Liver (tissue), 8 donors: ENCODE measurements at regions not wholly inside any gene's neighbourhood (a gene's known extent, or its start where the extent isn't known, plus 50 kb on each side); places are given as distances from the start of the nearest gene placed in this dataset.

ENCODE experiments used
- DNase-seq: peaks from one replicate; pipeline ENCODE4 v3.0.0-alpha.2; 2017; ENCODE audit warnings: low spot score
- H3K27ac ChIP-seq, 2 donors: one replicate each; pipeline ENCODE4 v1.7.0; 2013; ENCODE audit warnings: inconsistent platforms in 2 of 2, low read length in 2 of 2, control low read depth in 1 of 2, low read depth in 1 of 2, mild to moderate bottlenecking in 1 of 2
- H3K27me3 ChIP-seq, 4 donors: one replicate each; pipeline versions ENCODE4 v1.6.1 to v1.7.0; 2013; ENCODE audit warnings: low read length in 3 of 4, inconsistent platforms in 1 of 4, mild to moderate bottlenecking in 1 of 4, moderate library complexity in 1 of 4; ENCODE audit not compliant: control insufficient read depth in 4 of 4, insufficient read depth in 4 of 4
- H3K36me3 ChIP-seq, 4 donors: one replicate each; pipeline versions ENCODE4 v1.6.1 to v1.7.0; 2013; ENCODE audit warnings: low read length in 3 of 4, mild to moderate bottlenecking in 3 of 4, low read depth in 1 of 4, moderate library complexity in 1 of 4; ENCODE audit not compliant: control insufficient read depth in 4 of 4, insufficient read depth in 3 of 4
- H3K4me1 ChIP-seq, 4 donors: one replicate each; pipeline versions ENCODE4 v1.6.1 to v1.7.0; 2013; ENCODE audit warnings: low read length in 3 of 4, mild to moderate bottlenecking in 3 of 4, moderate library complexity in 1 of 4; ENCODE audit not compliant: control insufficient read depth in 4 of 4, insufficient read depth in 4 of 4
- H3K4me3 ChIP-seq, 3 donors: one replicate each; pipeline versions ENCODE4 v1.6.1 to v1.7.0; 2013; ENCODE audit warnings: low read length in 3 of 3, control low read depth in 1 of 3, low read depth in 1 of 3, mild to moderate bottlenecking in 1 of 3
- H3K9ac ChIP-seq, 2 donors: one replicate each; pipeline ENCODE4 v1.7.0; 2013; ENCODE audit warnings: low read length in 2 of 2, mild to moderate bottlenecking in 2 of 2, moderate library complexity in 2 of 2, control low read depth in 1 of 2, low read depth in 1 of 2
- H3K9me3 ChIP-seq, 4 donors: one replicate each; pipeline versions ENCODE4 v1.6.1 to v1.7.0; 2013; ENCODE audit warnings: low read length in 3 of 4; ENCODE audit not compliant: control insufficient read depth in 4 of 4
- EGR1 ChIP-seq, 2 donors: IDR thresholded peaks; 2 replicates each; pipeline ENCODE4 v1.6.1; 2016 to 2018; ENCODE audit warnings: antibody characterized with exemption in 2 of 2, low read depth in 2 of 2
- FOXA1 ChIP-seq: IDR thresholded peaks from 2 replicates; pipeline ENCODE4 v1.6.1; 2016; ENCODE audit warnings: antibody characterized with exemption
- FOXA2 ChIP-seq: IDR thresholded peaks from 2 replicates; pipeline ENCODE4 v1.6.1; 2016; ENCODE audit warnings: antibody characterized with exemption
- GABPA ChIP-seq, 2 donors: IDR thresholded peaks in 1 of 2; conservative IDR thresholded peaks in 1 of 2; 2 replicates each; pipeline ENCODE4 v1.6.1; 2016; ENCODE audit warnings: antibody characterized with exemption in 2 of 2, mild to moderate bottlenecking in 1 of 2, moderate library complexity in 1 of 2
- HNF4A ChIP-seq, 2 donors: conservative IDR thresholded peaks; 2 replicates each; pipeline ENCODE4 v1.6.1; 2016; ENCODE audit warnings: antibody characterized with exemption in 2 of 2, mild to moderate bottlenecking in 2 of 2
- HNF4G ChIP-seq: IDR thresholded peaks from 2 replicates; pipeline ENCODE4 v1.6.1; 2016; ENCODE audit warnings: antibody characterized with exemption
- JUND ChIP-seq, 2 donors: IDR thresholded peaks; 2 replicates each; pipeline ENCODE4 v1.6.1; 2016; ENCODE audit warnings: antibody characterized with exemption in 2 of 2
- MAX ChIP-seq: IDR thresholded peaks from 2 replicates; pipeline ENCODE4 v1.6.1; 2016; ENCODE audit warnings: antibody characterized with exemption
- NR2F2 ChIP-seq: IDR thresholded peaks from 2 replicates; pipeline ENCODE4 v1.6.1; 2016; ENCODE audit warnings: antibody characterized with exemption
- RAD21 ChIP-seq, 2 donors: IDR thresholded peaks; 2 replicates each; pipeline ENCODE4 v1.6.1; 2016; ENCODE audit warnings: antibody characterized with exemption in 2 of 2, mild to moderate bottlenecking in 2 of 2
- RXRA ChIP-seq, 2 donors: IDR thresholded peaks; 2 replicates each; pipeline ENCODE4 v1.6.1; 2017 to 2018; ENCODE audit warnings: antibody characterized with exemption in 2 of 2, mild to moderate bottlenecking in 1 of 2
- SP1 ChIP-seq: IDR thresholded peaks from 2 replicates; pipeline ENCODE4 v1.6.1; 2018; ENCODE audit warnings: antibody characterized with exemption, mild to moderate bottlenecking
- TAF1 ChIP-seq: conservative IDR thresholded peaks from 2 replicates; pipeline ENCODE4 v1.6.1; 2016; ENCODE audit warnings: antibody characterized with exemption, mild to moderate bottlenecking
- YY1 ChIP-seq: IDR thresholded peaks from 2 replicates; pipeline ENCODE4 v1.6.1; 2016; ENCODE audit warnings: antibody characterized with exemption, mild to moderate bottlenecking
- ZBTB33 ChIP-seq: IDR thresholded peaks from 2 replicates; pipeline ENCODE4 v1.6.1; 2016; ENCODE audit warnings: antibody characterized with exemption
- WGBS: extraction: QIAGEN DNeasy Blood & Tissue Kit; methylation state at CpG from one replicate; pipeline ENCODE4 v1.1.7; 2013; 5-methylcytosine and 5-hydroxymethylcytosine counted together
- TF ChIP-seq, protein P1 (sequence below): fragments of 150-350 bp; IDR thresholded peaks from 2 replicates; pipeline ENCODE4 v1.5.1; 2017; ENCODE audit warnings: improper control_type of control experiment, low read depth, low read length; ENCODE audit not compliant: missing input control
- TF ChIP-seq, protein P2 (sequence below): IDR thresholded peaks from 2 replicates; pipeline ENCODE4 v1.6.1; 2016; ENCODE audit warnings: antibody characterized with exemption
- TF ChIP-seq, protein P3 (sequence below): IDR thresholded peaks from 2 replicates; pipeline ENCODE4 v1.6.1; 2016; ENCODE audit warnings: antibody characterized with exemption, mild to moderate bottlenecking
- donor health status: healthy.
- donor health status: healthy.
- donor health status: healthy.
- donor health status: healthy.
- donor health status: healthy.

DNA sequence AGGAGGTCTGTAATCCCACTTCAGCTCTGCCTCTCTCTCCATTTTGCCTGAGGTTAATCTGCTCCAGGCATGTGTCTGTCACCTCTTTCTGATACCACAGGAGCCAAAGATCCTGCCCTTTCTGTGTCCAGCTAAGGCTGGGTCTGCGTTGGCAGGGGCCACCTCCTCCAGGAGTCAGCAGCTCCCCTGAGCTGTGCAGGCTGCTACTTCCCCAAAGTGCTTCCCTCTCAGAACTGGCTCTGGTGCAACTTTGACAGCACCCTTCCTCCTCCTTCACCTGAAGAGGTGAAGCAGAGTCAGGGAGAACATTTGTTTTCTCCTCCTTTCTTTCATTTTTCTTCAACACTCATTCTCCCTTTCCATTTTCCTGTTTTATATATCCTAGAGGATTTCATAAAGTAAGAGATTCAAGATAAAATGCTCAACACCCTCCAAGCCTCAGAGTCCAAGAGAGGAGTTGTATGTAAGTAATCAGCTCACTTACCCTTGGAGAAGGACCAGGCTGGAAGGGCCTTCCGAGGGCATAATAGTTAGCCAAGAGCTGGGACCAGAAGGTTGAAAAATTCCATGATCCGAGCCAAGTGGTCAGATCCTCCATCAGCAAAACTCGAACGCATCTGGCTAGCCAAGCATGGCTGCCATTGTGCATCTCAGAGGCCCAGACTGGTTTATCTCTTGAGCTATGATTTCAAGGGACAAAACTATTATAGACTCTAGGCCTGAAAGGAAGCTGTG is 257.3 kb downstream of the PTEN start:
- Histone ChIP-seq H3K9me3 (no peaks in the 10 kb centered on the region), H3K27ac (no peak overlapping the region), H3K27me3 (no peaks in the 10 kb centered on the region), H3K9ac (no peak overlapping the region), H3K4me3 (no peak overlapping the region), H3K4me1 (peaks cover 0 to 8% (median 2%) of the 10 kb centered on the region in 4 donors), H3K36me3 (no peaks in the 10 kb centered on the region)
- TF ChIP-seq, protein P1, sequence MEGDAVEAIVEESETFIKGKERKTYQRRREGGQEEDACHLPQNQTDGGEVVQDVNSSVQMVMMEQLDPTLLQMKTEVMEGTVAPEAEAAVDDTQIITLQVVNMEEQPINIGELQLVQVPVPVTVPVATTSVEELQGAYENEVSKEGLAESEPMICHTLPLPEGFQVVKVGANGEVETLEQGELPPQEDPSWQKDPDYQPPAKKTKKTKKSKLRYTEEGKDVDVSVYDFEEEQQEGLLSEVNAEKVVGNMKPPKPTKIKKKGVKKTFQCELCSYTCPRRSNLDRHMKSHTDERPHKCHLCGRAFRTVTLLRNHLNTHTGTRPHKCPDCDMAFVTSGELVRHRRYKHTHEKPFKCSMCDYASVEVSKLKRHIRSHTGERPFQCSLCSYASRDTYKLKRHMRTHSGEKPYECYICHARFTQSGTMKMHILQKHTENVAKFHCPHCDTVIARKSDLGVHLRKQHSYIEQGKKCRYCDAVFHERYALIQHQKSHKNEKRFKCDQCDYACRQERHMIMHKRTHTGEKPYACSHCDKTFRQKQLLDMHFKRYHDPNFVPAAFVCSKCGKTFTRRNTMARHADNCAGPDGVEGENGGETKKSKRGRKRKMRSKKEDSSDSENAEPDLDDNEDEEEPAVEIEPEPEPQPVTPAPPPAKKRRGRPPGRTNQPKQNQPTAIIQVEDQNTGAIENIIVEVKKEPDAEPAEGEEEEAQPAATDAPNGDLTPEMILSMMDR = no peak
- TF ChIP-seq FOXA2 (no peak), YY1 (no peak), HNF4G (no peak), RXRA (IDR thresholded peaks at IDR 0.05) (no peak), GABPA (IDR thresholded peaks at IDR 0.05 in 1 of 2, conservative IDR thresholded peaks at IDR 0.05 in 1 of 2) (no peak), EGR1 (IDR thresholded peaks at IDR 0.05; ENCODE audit: low read depth in 2 of 2) (no peak), RAD21 (IDR thresholded peaks at IDR 0.05) (no peak), HNF4A (conservative IDR thresholded peaks at IDR 0.05) (no peak), NR2F2 (no peak), FOXA1 (no peak), MAX (no peak), TAF1 (no peak), JUND (IDR thresholded peaks at IDR 0.05) (no peak), ZBTB33 (no peak), SP1 (no peak)
- TF ChIP-seq, protein P2, sequence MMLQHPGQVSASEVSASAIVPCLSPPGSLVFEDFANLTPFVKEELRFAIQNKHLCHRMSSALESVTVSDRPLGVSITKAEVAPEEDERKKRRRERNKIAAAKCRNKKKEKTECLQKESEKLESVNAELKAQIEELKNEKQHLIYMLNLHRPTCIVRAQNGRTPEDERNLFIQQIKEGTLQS = no peak
- TF ChIP-seq, protein P3, sequence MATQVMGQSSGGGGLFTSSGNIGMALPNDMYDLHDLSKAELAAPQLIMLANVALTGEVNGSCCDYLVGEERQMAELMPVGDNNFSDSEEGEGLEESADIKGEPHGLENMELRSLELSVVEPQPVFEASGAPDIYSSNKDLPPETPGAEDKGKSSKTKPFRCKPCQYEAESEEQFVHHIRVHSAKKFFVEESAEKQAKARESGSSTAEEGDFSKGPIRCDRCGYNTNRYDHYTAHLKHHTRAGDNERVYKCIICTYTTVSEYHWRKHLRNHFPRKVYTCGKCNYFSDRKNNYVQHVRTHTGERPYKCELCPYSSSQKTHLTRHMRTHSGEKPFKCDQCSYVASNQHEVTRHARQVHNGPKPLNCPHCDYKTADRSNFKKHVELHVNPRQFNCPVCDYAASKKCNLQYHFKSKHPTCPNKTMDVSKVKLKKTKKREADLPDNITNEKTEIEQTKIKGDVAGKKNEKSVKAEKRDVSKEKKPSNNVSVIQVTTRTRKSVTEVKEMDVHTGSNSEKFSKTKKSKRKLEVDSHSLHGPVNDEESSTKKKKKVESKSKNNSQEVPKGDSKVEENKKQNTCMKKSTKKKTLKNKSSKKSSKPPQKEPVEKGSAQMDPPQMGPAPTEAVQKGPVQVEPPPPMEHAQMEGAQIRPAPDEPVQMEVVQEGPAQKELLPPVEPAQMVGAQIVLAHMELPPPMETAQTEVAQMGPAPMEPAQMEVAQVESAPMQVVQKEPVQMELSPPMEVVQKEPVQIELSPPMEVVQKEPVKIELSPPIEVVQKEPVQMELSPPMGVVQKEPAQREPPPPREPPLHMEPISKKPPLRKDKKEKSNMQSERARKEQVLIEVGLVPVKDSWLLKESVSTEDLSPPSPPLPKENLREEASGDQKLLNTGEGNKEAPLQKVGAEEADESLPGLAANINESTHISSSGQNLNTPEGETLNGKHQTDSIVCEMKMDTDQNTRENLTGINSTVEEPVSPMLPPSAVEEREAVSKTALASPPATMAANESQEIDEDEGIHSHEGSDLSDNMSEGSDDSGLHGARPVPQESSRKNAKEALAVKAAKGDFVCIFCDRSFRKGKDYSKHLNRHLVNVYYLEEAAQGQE = no peak
- DNase-seq = no peak
- 91% methylated on average over 5 of the region's 5 CpGs for WGBS
